Posterior vena cava (tissue), 2 donors: ENCODE measurements at regions not wholly inside any gene's neighbourhood (a gene's known extent, or its start where the extent isn't known, plus 50 kb on each side); places are given as distances from the start of the nearest gene placed in this dataset.

Experiments
- DNase-seq: peaks from one replicate; pipeline ENCODE4 v3.0.0-alpha.2; 2020; ENCODE audit warnings: low spot score
- intact Hi-C, 2 donors: fragments of 100-400 bp; cut with DNase I; formaldehyde crosslinking; loops; one replicate each; pipeline versions ENCODE4 v1.14.1 to v1.14.2; 2022 to 2023
- donor health status: DM: yes; HTN: yes; CAD: no.
- donor health status: DM: yes; HTN: yes; CAD: no.

- intact Hi-C loops: no loop called here
- DNase-seq: no peak
Observed at GRCh38 chr9:87108661-87109060, 161.4 kb upstream of the GAS1 start.

- intact Hi-C loops: no loop called here
- no peak for DNase-seq
Observed at GRCh38 chr9:87109231-87109631, 161.9 kb upstream of the GAS1 start.

- intact Hi-C loops: no loop called here
- no peak for DNase-seq
Observed at GRCh38 chr9:87109851-87110250, 162.5 kb upstream of the GAS1 start.

DNA sequence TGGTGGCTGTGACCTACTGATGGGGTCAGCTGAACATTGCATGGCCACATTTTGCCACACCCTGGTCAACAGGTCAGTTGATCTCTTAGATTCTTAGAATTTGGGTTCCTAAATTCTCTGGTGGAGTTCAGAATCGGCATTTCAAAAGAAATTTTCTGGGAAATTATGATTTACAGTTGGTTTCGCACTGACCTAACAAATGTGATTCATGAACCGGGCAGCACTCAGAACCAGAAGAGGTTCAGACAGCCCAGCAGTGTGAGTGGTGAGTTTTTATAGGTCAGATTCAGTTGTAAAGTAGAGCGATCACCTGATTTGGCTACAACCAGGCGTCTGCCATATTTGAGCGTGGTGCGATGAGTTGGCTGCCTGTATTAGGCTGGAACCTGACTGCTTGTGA lies 163.7 kb upstream of the GAS1 start:
- no peak for DNase-seq
- intact Hi-C loops: no loop called here

- intact Hi-C loops: no loop called here
- DNase-seq: no peak
Observed at GRCh38 chr9:87112656-87113055, 165.3 kb upstream of the GAS1 start.

GRCh38 chr9:87113874-87114273 lies 166.6 kb upstream of the GAS1 start:
- DNase-seq: no peak
- intact Hi-C loops: no loop called here

DNA sequence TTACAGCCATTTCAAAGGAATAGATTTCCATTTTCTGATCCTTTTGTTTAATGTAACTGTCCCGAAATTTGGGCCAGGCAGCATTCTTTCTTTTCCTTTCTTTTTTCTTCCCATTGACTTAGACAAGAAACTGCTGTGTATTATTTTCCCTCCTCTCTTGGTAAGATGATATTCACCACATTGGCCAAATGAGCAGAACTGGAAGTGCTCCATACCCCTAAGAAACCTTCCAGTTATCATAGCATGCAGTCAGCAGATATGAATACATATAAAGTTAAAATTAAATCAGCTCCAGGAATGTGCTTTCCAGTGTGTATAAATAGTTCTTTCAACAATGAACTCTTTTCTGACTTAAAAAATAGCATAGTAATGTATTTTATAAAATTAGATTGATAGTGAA lies 168.5 kb upstream of the GAS1 start:
- intact Hi-C loops: loop anchor here in 1 of 2 donors (5.0 kb wide), 2 partner anchors 78 to 168 kb away; partner anchors contain the start of gene GAS1
- no peak for DNase-seq

DNA sequence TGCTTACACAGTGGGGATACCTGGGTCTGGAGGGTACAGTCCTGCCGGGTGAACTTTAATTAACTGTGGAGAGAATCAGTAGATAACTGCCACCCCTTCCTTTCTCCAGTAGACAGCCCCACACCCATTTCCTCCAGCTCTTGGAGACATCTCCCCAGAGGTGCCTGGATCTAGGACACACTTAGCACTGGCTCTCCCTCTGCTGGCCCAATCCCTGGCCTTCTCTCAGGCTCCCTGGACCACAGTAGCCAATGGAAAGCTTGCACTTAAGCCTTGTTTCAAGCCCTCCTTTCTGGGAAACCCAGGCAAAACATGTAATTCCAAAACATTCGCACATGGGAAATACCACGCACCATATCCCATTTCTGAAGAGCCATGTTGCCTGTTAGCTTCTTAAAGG lies 169.2 kb upstream of the GAS1 start:
- intact Hi-C loops: loop anchor here in 1 of 2 donors (5.0 kb wide), 2 partner anchors 79 to 169 kb away; partner anchors contain the start of gene GAS1
- DNase-seq: no peak

- intact Hi-C loops: loop anchor here in 1 of 2 donors (5.0 kb wide), 2 partner anchors 81 to 171 kb away; partner anchors contain the start of gene GAS1
- DNase-seq: no peak
Observed at GRCh38 chr9:87118594-87118993, 171.3 kb upstream of the GAS1 start.

DNA sequence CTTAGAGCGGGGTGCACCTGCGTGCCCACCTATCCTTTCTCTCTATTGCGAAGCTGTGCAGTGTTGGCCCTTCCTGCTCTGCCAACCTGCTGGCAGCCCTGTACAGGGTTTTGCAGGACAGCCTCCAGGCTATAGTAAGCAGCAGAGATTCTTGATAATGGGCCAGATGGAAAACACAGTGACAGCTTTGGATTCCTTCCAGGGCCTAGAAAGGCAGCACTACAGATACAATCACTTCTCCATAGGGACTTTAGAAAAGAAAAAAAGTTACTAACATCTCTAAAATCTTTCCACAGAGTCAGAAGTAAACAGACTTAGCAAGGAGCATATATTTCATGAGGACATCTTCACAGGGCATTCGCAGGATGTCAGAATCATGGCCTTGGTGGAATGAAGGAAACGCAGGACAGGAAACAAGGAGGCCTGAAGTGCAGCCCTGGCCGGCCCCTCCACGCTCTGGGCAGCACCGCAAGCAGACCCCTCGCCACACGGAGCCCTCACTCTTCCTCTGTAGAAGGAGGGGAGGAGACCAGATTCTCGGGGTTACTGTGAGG lies 172.1 kb upstream of the GAS1 start:
- no peak for DNase-seq
- intact Hi-C loops: loop anchor here in 1 of 2 donors (5.0 kb wide), 2 partner anchors 82 to 172 kb away; partner anchors contain the start of gene GAS1

- intact Hi-C loops: no loop called here
Observed at GRCh38 chr9:87120610-87121009, 173.3 kb upstream of the GAS1 start.

DNA sequence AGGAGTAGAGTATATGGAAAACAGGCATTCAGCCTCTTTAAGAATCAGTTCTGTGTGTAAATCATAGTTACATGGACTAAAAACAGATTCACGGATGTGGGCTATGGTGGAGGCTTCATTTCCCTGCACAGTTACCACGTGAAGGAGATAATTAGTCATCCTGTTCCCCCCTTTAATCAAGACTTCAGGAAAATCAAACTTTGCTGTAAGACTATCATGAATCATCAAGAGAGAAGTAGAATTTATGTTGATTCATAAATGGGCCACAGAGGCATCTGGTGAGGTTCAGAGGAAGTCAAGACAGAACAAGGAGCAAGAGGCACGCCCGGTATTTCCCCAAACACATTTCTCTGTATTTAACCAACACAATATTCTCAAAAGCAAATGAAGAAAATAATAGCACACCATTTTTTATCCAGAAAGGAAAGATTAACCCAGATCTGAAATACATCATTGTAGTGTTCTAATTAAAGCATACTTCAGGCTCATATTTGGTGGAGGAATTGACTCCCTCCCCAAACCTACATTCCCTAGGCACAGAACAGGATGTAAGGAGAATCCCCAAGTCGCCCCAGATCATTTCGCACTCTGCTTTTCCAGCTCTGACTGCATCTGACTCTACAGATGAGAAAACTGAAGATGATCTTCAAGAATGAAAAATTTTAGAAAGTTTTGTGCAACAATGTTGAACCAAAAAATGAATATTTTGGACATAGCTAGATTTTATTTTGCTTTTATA lies 175.8 kb upstream of the GAS1 start:
- intact Hi-C loops: no loop called here
- DNase-seq: no peak

More at GRCh38 chr9:87120610-87121009, 173.3 kb upstream of the GAS1 start:
- DNase-seq: no peak

- intact Hi-C loops: no loop called here
Observed at GRCh38 chr9:87123830-87124229, 176.5 kb upstream of the GAS1 start.

DNA sequence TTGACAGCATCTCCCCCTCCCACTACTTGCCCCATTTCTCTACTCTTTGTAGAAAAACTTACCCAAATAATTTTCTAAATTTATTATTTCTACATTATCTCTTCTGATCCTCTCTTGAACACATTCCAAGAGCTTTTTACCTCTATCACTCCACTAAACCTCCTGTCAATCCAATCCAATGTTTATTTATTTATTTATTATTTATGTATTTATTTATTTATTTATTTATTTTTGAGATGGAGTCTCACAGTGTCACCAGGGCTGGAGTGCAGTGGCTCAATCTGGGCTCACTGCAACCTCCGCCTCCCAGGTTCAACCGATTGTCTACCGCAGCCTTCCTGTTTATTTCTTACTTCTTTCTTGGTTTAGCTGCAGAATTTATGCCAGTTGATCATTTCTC lies 178.5 kb upstream of the GAS1 start:
- no peak for DNase-seq
- intact Hi-C loops: no loop called here

More at GRCh38 chr9:87123830-87124229, 176.5 kb upstream of the GAS1 start:
- DNase-seq: no peak

DNA sequence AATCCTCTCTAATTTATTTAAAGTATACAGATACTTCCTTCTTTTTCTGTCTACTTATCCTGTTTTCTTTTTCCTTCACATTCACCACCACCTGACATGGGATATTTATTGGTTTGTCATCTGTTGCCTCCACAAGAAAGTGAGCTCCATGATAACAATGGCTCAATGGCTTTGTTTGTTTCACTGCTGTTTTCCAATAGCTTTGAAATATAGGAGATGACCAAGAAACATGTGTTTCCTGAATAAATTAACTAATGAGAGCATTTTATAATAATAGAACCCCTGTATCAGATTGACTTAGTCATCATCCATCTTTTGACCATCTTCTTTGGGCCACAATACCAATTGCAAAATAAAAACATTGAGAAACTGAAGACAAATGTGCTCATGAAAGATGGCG lies 180.2 kb upstream of the GAS1 start:
- DNase-seq: no peak
- intact Hi-C loops: no loop called here

DNA sequence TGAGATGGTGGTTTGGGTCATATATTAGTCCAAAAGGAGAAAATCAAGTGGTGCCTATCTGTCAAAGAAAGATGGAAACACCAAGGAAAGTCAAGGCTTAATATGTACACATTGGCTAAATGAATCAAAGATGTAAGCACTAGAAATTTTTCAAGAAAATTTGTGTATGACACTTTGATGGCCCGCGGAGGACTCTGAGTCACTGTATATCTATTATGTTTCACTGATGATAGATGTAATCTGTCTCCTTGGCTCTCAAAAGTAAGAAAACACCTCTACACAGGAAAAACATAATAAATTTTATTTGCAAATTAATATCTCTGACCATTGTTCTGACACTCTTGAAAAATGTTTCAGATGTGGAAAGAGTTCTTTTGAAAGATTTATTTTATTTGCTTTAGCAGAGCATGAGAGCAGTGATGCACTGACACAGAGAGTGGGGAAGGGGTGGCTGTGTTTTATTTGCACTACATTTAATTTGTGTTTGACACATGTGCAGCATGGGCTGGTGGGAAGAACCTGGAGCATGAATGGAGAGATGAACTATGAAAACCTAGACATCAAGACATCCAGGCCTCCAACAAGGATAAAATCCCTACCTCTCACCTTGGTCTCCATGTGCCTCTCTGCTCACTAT lies 180.8 kb upstream of the GAS1 start:
- no peak for DNase-seq
- intact Hi-C loops: no loop called here

- intact Hi-C loops: no loop called here
- DNase-seq: no peak
Observed at GRCh38 chr9:87128844-87129493, 181.7 kb upstream of the GAS1 start.

- DNase-seq: no peak
- intact Hi-C loops: no loop called here
Observed at GRCh38 chr9:87135074-87135473, 187.8 kb upstream of the GAS1 start.

DNA sequence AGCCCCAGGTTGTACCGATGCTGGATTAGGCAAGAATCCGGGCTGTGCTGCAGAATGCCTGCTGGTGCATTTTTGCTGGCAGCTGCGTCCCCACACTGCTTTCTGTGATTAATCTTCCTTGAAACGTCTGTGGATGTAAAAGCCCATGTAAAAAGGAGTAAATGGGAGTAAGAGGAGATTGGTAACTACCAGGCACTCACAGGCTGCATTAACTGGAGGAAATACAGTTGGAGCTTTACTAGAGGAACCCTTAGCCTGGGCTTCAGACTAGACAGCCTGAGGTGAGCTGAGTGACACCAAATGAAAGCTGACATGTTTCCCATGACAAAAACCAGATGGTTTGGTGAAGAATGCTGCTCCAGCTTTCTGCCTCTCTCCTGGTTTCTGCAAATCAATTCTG lies 190.4 kb upstream of the GAS1 start:
- no peak for DNase-seq
- intact Hi-C loops: no loop called here
